SK-N-SH (cell line): ENCODE measurements at regions not wholly inside any gene's neighbourhood (a gene's known extent, or its start where the extent isn't known, plus 50 kb on each side); places are given as distances from the start of the nearest gene placed in this dataset.
A peak's percentile ranks its signal among the peaks of the same experiment; 100 is the strongest.

Experiments used
- EP300 ChIP-seq, 2 experiments: IDR thresholded peaks; 2 replicates each; pipeline versions ENCODE4 v1.4.0 to v1.6.1; 2012; ENCODE audit warnings: borderline replicate concordance in 1 of 2, low read depth in 1 of 2, low read length in 1 of 2
- POLR2AphosphoS5 ChIP-seq: IDR thresholded peaks from 2 replicates; pipeline ENCODE4 v1.6.1; 2012; ENCODE audit warnings: low read depth, low read length
- SMC3 ChIP-seq: IDR thresholded peaks from 2 replicates; pipeline ENCODE4 v1.6.1; 2012; ENCODE audit warnings: low read depth, low read length, improper control_type of control experiment
- TEAD4 ChIP-seq: IDR thresholded peaks from 2 replicates; pipeline ENCODE4 v1.4.0; 2012; ENCODE audit warnings: mild to moderate bottlenecking, borderline replicate concordance; ENCODE audit not compliant: insufficient read depth
- TF ChIP-seq, protein P1 (sequence below): IDR thresholded peaks from 2 replicates; pipeline ENCODE4; 2012

DNA sequence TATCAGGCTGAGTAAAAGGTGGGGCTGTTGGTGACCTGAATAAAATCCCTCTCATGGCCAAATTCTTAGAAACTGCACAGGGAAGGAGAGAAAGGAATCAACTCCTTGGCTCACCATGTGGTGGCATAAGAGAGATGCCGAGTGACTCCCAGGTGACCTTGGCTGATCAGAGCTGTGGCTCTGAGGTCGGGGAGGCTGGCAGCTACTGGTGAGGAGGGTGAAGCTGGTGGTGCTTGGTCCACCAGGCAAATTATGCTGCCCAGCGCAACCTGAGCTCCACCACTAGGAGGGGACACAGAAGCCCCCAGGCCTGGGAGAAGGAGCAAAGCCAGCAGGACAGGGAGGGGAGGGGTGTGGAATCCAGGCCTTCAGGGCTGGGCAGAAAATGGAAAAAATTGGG, 111.2 kb upstream of the IL12B start:
- no peak for TF ChIP-seq EP300 (IDR thresholded peaks at IDR 0.05; ENCODE audit: borderline replicate concordance in 1 of 2, low read depth in 1 of 2, low read length in 1 of 2)
- no peak for TF ChIP-seq TEAD4
- TF ChIP-seq, protein P1, sequence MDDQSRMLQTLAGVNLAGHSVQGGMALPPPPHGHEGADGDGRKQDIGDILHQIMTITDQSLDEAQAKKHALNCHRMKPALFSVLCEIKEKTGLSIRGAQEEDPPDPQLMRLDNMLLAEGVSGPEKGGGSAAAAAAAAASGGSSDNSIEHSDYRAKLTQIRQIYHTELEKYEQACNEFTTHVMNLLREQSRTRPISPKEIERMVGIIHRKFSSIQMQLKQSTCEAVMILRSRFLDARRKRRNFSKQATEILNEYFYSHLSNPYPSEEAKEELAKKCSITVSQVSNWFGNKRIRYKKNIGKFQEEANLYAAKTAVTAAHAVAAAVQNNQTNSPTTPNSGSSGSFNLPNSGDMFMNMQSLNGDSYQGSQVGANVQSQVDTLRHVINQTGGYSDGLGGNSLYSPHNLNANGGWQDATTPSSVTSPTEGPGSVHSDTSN = no peak
- TF ChIP-seq SMC3 = peak; percentile 21
- no peak for TF ChIP-seq POLR2AphosphoS5
